ENCODE measurements at regions not wholly inside any gene's neighbourhood (a gene's known extent, or its start where the extent isn't known, plus 50 kb on each side); places are given as distances from the start of the nearest gene placed in this dataset.

DNA sequence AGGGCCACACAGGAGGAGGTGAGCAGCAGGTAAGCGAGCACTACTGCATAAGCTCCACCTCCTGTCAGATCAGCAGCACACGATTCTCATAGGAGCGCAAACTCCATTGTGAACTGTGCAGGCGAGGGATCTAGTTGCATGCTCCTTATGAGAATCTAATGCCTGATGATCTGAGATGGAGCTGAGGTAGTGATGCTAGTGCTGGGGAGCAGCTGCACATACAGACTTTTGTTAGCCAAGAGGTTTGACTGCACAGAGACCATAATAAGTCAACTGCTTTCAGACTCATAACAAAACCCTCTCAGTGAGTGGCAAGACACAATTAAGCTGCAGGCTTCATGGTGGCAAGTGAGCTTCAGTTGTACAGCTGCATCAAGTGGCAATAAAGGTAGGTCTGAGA is 83.4 kb downstream of the PSMG1 start:
- TF ChIP-seq, protein P1, sequence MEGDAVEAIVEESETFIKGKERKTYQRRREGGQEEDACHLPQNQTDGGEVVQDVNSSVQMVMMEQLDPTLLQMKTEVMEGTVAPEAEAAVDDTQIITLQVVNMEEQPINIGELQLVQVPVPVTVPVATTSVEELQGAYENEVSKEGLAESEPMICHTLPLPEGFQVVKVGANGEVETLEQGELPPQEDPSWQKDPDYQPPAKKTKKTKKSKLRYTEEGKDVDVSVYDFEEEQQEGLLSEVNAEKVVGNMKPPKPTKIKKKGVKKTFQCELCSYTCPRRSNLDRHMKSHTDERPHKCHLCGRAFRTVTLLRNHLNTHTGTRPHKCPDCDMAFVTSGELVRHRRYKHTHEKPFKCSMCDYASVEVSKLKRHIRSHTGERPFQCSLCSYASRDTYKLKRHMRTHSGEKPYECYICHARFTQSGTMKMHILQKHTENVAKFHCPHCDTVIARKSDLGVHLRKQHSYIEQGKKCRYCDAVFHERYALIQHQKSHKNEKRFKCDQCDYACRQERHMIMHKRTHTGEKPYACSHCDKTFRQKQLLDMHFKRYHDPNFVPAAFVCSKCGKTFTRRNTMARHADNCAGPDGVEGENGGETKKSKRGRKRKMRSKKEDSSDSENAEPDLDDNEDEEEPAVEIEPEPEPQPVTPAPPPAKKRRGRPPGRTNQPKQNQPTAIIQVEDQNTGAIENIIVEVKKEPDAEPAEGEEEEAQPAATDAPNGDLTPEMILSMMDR (IDR thresholded peaks at IDR 0.05; ENCODE audit: low read depth, low read length, poor library complexity, severe bottlenecking), result no peak
- no peak for TF ChIP-seq EZH2phosphoT487 (IDR thresholded peaks at IDR 0.05; ENCODE audit: borderline replicate concordance, low read length)
